Tibial nerve (tissue), 3 donors: ENCODE measurements at regions not wholly inside any gene's neighbourhood (a gene's known extent, or its start where the extent isn't known, plus 50 kb on each side); places are given as distances from the start of the nearest gene placed in this dataset.

Experiments
- POLR2A ChIP-seq, 2 donors: fragments of 450-650 bp; IDR thresholded peaks; one replicate each; pipeline ENCODE4 v1.6.1; 2017; ENCODE audit warnings: antibody characterized with exemption in 2 of 2, mild to moderate bottlenecking in 2 of 2, moderate library complexity in 2 of 2
- TF ChIP-seq, protein P1 (sequence below), 5 experiments: fragments of 200-600 bp in 3 of 5; fragments of 450-650 bp in 2 of 5; sonication (generic) in 3 of 5; IDR thresholded peaks; one replicate each; pipeline ENCODE4 v1.5.1; 2016 to 2019; ENCODE audit warnings: antibody characterized with exemption in 5 of 5, mild to moderate bottlenecking in 3 of 5, moderate library complexity in 2 of 5

DNA sequence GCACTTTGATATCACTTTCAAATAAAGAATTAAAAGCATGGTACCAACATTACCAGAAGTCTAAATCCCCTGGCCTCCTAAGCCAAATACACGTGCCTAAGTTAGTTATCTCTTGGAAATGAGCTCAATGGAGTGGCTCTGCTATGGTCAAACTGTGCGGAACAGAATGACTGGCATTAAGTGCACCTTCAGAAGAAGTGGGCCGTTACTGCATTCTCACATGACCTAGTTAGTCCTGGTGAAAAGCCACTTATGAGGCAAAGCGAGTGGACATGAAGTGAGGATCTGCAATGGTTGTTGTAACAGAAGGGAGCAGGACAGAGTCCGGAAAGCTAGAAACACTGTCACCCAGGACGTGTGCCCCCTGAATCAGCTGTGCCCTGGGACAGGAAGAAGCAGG lies 633.1 kb downstream of the IRX1 start:
- TF ChIP-seq POLR2A (IDR thresholded peaks at IDR 0.05): no peak
- TF ChIP-seq, protein P1, sequence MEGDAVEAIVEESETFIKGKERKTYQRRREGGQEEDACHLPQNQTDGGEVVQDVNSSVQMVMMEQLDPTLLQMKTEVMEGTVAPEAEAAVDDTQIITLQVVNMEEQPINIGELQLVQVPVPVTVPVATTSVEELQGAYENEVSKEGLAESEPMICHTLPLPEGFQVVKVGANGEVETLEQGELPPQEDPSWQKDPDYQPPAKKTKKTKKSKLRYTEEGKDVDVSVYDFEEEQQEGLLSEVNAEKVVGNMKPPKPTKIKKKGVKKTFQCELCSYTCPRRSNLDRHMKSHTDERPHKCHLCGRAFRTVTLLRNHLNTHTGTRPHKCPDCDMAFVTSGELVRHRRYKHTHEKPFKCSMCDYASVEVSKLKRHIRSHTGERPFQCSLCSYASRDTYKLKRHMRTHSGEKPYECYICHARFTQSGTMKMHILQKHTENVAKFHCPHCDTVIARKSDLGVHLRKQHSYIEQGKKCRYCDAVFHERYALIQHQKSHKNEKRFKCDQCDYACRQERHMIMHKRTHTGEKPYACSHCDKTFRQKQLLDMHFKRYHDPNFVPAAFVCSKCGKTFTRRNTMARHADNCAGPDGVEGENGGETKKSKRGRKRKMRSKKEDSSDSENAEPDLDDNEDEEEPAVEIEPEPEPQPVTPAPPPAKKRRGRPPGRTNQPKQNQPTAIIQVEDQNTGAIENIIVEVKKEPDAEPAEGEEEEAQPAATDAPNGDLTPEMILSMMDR (IDR thresholded peaks at IDR 0.05): no peak
